SU-DHL-6 (cell line): ENCODE measurements at regions not wholly inside any gene's neighbourhood (a gene's known extent, or its start where the extent isn't known, plus 50 kb on each side); places are given as distances from the start of the nearest gene placed in this dataset.
"Not testable (repeated sequence)": the region's sequence is repeated elsewhere in the genome, so short reads cannot be mapped to it uniquely, and the experiment has no call there.

Source experiments
- CTCF ChIP-seq: fragments of 200-600 bp; sonication (generic); IDR thresholded peaks from one replicate; pipeline ENCODE4 v1.5.1; 2017; ENCODE audit warnings: antibody characterized with exemption, mild to moderate bottlenecking, low read length, moderate library complexity; ENCODE audit not compliant: insufficient read depth, poor library complexity, severe bottlenecking
- EZH2phosphoT487 ChIP-seq: fragments of 200-600 bp; sonication (generic), shearing (Covaris generic); conservative IDR thresholded peaks from 2 replicates; pipeline ENCODE4 v1.6.1; 2018; ENCODE audit warnings: mild to moderate bottlenecking, antibody characterized with exemption, low read length, moderate library complexity, mixed read lengths

DNA sequence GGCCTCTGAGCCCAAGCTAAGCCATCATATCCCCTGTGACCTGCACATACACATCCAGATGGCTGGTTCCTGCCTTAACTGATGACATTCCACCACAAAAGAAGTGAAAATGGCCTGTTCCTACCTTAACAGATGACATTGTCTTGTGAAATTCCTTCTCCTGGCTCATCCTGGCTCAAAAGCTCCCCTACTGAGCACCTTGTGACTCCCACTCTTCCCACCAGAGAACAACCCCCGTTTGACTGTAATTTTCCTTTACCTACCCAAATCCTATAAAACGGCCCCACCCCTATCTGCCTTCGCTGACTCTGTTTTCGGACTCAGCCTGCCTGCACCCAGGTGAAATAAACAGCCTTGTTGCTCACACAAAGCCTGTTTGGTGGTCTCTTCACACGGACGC, 2284.3 kb upstream of the AGA start:
- TF ChIP-seq CTCF, EZH2phosphoT487: not testable (repeated sequence)
